ENCODE measurements at regions not wholly inside any gene's neighbourhood (a gene's known extent, or its start where the extent isn't known, plus 50 kb on each side); places are given as distances from the start of the nearest gene placed in this dataset.

DNA sequence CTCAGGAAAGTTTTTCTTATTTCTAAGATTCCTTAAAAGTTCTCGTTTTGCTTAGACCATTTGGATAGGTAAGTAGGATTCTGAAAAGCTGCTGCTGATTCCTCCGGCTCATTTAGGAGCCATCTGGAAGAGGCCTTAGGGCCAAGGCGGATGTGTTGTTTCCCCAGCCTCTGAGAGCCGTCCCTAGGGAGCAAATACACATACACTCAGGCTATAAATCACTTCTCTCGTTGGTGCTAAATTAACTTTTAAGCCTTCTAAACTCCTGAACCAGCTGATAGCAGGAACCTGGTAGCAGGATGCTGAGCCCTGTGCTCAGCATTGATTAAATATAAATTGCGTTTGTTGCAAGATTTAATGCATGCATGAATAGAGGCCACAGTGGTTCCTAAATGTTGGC, 109.8 kb downstream of the ADCYAP1 start:
- CTCF ChIA-PET: no interaction called here
- POLR2A ChIA-PET: no interaction called here
- TF ChIP-seq FOXA1 (IDR thresholded peaks at IDR 0.05) (no peak), ZNF384 (IDR thresholded peaks at IDR 0.05) (no peak), L3MBTL2 (conservative IDR thresholded peaks at IDR 0.05) (no peak), SUZ12 (IDR thresholded peaks at IDR 0.05) (no peak), ELF4 (IDR thresholded peaks at IDR 0.05) (no peak), HDGF (IDR thresholded peaks at IDR 0.05; ENCODE audit: borderline replicate concordance) (no peak), ARNT (IDR thresholded peaks at IDR 0.05) (no peak)
- no peak for DNase-seq (ENCODE audit: extremely low spot score)

DNA sequence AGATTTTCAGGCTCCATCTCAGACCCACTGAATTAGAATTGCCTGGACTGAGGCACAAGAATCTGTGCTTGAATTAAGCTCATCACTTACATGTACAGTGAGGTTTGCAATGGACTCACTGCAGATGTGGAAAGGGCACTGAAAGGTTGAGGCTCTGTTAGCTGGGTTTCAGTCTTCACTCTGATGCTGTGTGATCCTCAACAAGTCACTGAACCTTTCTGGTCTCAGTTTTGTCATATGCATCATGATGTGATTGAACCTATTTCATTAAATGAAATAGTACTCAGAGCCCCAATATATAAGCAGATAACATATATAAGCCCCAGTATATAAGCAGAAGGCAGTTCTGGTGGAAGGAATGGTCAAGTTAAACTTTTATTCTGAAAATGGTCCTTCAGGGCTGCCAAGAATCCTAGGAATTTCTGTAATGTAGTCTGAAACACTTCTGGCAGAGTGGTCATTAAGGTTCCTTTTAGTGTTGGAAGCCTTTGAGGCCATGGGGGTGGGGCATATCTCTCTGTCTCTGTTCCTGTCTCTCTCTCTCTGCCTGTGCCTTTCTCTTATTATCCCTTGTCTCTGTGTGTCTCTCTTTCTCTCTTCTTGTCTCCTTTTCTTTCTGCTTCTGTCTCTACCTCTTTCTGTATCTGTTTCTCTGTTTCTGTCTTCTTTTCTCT, 110.4 kb downstream of the ADCYAP1 start:
- TF ChIP-seq SUZ12 (IDR thresholded peaks at IDR 0.05) (no peak), CTBP1 (IDR thresholded peaks at IDR 0.05; ENCODE audit: borderline replicate concordance) (no peak), FOXA1 (IDR thresholded peaks at IDR 0.05) (no peak), LEF1 (IDR thresholded peaks at IDR 0.05; ENCODE audit: borderline replicate concordance) (no peak)
- ChIA-PET CTCF (no interaction called here), POLR2A (no interaction called here)
- DNase-seq (ENCODE audit: extremely low spot score): no peak

DNA sequence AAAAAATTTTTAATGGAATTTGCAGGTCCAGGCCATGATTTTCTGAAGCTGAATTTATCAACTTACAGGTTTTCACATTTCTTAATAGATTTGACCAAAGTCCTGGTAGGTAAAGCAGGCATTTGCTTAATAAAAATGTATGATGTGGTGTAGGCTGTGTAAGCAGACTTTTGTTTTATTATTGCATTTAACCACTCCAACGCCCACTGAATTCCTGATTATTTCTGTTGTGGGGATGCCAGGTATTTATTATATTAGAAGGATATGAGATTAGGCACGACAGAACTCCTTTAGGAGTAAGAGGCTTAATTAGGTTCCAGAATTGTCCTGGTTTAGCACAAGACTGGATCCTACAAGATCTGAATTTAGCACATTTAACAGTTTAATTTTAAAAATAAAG, 111.1 kb downstream of the ADCYAP1 start:
- no peak for DNase-seq (ENCODE audit: extremely low spot score)
- POLR2A ChIA-PET: no interaction called here
- TF ChIP-seq SP1 (IDR thresholded peaks at IDR 0.05): no peak
- CTCF ChIA-PET: no interaction called here

DNA sequence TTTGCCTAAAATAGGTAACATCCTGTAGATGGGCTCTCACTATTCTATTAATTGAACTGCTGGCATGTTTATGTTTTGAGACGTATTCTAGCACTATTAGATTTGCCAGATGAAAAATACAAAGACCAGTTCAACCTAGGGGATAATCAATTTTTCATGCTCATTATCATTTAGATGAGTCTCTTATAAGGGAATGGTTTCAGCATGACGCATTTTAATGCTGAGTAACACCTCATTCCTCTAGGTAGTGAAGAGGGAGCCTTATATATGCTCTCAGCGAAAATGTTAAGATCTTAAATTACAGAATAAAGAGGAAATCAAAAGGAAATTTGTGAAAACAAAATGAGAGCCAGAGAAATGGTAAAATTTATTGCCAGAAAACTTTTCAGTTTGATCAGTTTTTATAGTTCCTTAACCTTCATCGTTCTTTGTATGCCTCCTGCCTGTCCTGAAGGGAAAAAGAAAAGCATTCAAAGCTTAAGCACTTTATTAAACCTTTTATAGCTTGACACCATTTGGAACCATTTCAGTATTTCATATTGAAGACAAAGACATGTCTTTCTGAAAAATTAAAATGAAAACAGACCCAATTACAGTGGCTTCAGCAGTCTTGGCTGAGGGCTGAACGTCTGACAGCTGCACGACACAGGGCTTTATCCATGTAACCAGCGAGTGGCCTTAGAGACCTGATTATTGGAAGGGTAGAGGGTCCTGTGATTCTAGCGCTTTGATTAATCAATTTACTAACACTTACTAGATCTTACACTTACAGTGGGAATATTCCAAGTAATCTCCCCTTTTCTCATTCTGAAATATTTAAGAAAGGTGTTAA, 112.8 kb downstream of the ADCYAP1 start:
- ChIA-PET POLR2A (no interaction called here), CTCF (no interaction called here)
- DNase-seq (ENCODE audit: extremely low spot score): no peak

DNA sequence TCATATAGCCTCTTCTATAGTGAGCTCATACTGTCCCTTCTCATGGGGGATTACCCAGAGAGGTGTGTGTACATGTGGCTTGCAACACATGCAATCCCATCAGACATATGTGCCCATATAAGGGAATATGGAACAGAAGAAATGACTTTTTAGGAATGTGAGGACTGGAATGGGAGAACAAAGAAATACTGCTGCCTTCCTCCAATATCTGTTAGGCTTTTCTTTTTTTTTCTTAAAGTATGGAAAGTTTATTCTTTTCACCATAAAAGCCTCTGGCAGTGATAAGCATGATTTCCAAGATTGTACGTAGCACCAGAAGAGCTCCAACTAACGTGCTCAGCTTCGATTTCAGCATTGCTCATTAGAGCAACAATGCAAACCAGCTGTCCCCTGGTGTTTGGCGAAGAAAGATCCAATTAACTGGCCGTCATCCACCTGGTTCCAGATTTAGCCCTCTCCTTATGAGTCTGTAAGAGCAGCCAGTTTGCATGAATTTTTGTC, 113.6 kb downstream of the ADCYAP1 start:
- TF ChIP-seq CTBP1 (IDR thresholded peaks at IDR 0.05; ENCODE audit: borderline replicate concordance): no peak
- TF ChIP-seq FOXM1 (IDR thresholded peaks at IDR 0.05; ENCODE audit: borderline replicate concordance): no peak
- no peak for TF ChIP-seq TARDBP (IDR thresholded peaks at IDR 0.05)
- TF ChIP-seq SUZ12 (IDR thresholded peaks at IDR 0.05): no peak
- no peak for TF ChIP-seq NFRKB (IDR thresholded peaks at IDR 0.05)
- CTCF ChIA-PET: no interaction called here
- POLR2A ChIA-PET: no interaction called here
- no peak for DNase-seq (ENCODE audit: extremely low spot score)

More for the DNA sequence above, 112.8 kb downstream of the ADCYAP1 start:
- TF ChIP-seq ELF4 (IDR thresholded peaks at IDR 0.05) (no peak), ZNF384 (IDR thresholded peaks at IDR 0.05) (no peak), BHLHE40 (IDR thresholded peaks at IDR 0.05; ENCODE audit: borderline replicate concordance) (no peak), CTBP1 (IDR thresholded peaks at IDR 0.05; ENCODE audit: borderline replicate concordance) (no peak), FOXM1 (IDR thresholded peaks at IDR 0.05; ENCODE audit: borderline replicate concordance) (no peak), HDGF (IDR thresholded peaks at IDR 0.05; ENCODE audit: borderline replicate concordance) (no peak), SP1 (IDR thresholded peaks at IDR 0.05) (no peak), ARNT (IDR thresholded peaks at IDR 0.05) (no peak), LEF1 (IDR thresholded peaks at IDR 0.05; ENCODE audit: borderline replicate concordance) (no peak)
- TF ChIP-seq, protein P1, sequence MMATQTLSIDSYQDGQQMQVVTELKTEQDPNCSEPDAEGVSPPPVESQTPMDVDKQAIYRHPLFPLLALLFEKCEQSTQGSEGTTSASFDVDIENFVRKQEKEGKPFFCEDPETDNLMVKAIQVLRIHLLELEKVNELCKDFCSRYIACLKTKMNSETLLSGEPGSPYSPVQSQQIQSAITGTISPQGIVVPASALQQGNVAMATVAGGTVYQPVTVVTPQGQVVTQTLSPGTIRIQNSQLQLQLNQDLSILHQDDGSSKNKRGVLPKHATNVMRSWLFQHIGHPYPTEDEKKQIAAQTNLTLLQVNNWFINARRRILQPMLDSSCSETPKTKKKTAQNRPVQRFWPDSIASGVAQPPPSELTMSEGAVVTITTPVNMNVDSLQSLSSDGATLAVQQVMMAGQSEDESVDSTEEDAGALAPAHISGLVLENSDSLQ (IDR thresholded peaks at IDR 0.05): no peak

DNA sequence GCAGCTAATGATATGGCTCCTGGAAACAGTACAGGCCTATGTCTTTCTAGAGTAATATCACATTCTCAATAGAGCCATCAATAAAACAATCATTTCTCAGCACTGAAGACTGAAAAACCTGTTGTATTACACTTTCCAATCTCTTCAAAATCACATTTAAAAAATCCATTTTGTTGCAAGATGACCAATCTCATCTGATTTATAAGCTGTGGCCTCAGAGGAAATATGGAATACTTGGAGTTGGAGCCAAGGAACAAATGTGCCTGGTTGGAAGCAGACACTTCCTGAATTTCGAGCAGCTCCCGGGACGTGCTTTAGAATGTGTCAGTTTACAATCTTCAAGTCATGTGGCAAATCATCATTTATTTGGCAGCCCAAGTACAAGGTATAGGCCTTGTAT, 114.5 kb downstream of the ADCYAP1 start:
- CTCF ChIA-PET: no interaction called here
- TF ChIP-seq ZNF384 (IDR thresholded peaks at IDR 0.05) (no peak), HDGF (IDR thresholded peaks at IDR 0.05; ENCODE audit: borderline replicate concordance) (no peak), BHLHE40 (IDR thresholded peaks at IDR 0.05; ENCODE audit: borderline replicate concordance) (no peak), SP1 (IDR thresholded peaks at IDR 0.05) (no peak), FOXA1 (IDR thresholded peaks at IDR 0.05) (no peak), L3MBTL2 (conservative IDR thresholded peaks at IDR 0.05) (no peak), TARDBP (IDR thresholded peaks at IDR 0.05) (no peak), NFRKB (IDR thresholded peaks at IDR 0.05) (no peak), FOXK2 (IDR thresholded peaks at IDR 0.05) (no peak), CTBP1 (IDR thresholded peaks at IDR 0.05; ENCODE audit: borderline replicate concordance) (no peak), LEF1 (IDR thresholded peaks at IDR 0.05; ENCODE audit: borderline replicate concordance) (no peak), ELF4 (IDR thresholded peaks at IDR 0.05) (no peak), ARNT (IDR thresholded peaks at IDR 0.05) (no peak), SUZ12 (IDR thresholded peaks at IDR 0.05) (no peak), FOXM1 (IDR thresholded peaks at IDR 0.05; ENCODE audit: borderline replicate concordance) (no peak)
- TF ChIP-seq, protein P1 (IDR thresholded peaks at IDR 0.05): no peak
- no peak for DNase-seq (ENCODE audit: extremely low spot score)
- POLR2A ChIA-PET: no interaction called here

DNA sequence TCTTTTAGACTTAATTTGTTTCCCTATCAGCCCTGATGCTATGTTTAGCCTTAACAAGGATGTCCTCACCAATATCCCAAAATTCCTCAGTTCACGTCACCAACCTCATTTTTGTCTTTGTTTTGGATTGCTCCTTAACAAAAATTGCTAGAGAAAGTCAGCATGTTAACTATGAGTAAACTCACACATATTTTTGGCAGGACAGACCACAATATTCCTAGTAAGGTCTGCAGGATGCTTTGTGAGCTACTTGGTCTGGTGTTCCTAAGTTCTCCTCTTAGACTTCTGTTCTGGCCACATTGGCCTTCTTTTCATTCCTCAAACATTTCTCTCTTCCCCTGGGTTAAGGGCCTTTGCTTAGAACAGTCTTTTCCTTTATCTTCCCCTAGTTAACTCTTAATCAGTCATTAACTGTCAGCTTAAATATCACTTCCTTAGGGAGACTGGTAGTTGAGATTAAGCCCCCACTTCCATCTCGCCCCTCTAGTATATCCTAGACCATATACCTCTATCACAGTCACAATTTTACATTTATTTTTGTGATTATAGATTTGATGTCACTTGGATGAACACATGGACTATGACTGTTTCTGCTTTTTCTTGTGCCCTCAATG, 116.2 kb downstream of the ADCYAP1 start:
- TF ChIP-seq, protein P1 (IDR thresholded peaks at IDR 0.05): no peak
- TF ChIP-seq SP1 (IDR thresholded peaks at IDR 0.05) (no peak), ZNF384 (IDR thresholded peaks at IDR 0.05) (no peak), NFRKB (IDR thresholded peaks at IDR 0.05) (no peak), HDGF (IDR thresholded peaks at IDR 0.05; ENCODE audit: borderline replicate concordance) (no peak), LEF1 (IDR thresholded peaks at IDR 0.05; ENCODE audit: borderline replicate concordance) (no peak), CTBP1 (IDR thresholded peaks at IDR 0.05; ENCODE audit: borderline replicate concordance) (no peak), ELF4 (IDR thresholded peaks at IDR 0.05) (no peak), FOXA1 (IDR thresholded peaks at IDR 0.05) (no peak), TARDBP (IDR thresholded peaks at IDR 0.05) (no peak), BHLHE40 (IDR thresholded peaks at IDR 0.05; ENCODE audit: borderline replicate concordance) (no peak), ARNT (IDR thresholded peaks at IDR 0.05) (no peak), FOXK2 (IDR thresholded peaks at IDR 0.05) (no peak), SUZ12 (IDR thresholded peaks at IDR 0.05) (no peak), L3MBTL2 (conservative IDR thresholded peaks at IDR 0.05) (no peak)
- DNase-seq (ENCODE audit: extremely low spot score): no peak
- POLR2A ChIA-PET: no interaction called here
- CTCF ChIA-PET: no interaction called here

Measured in HEK293T (cell line).